Stimulated activated CD8-positive, alpha-beta memory T cell treated with anti-CD3 and anti-CD28 coated beads, Interleukin-7, amount 100 ng/mL, for 4 hours (primary cell): ENCODE measurements at regions not wholly inside any gene's neighbourhood (a gene's known extent, or its start where the extent isn't known, plus 50 kb on each side); places are given as distances from the start of the nearest gene placed in this dataset.

Experiments
- DNase-seq, 2 donors: peaks; one replicate each; pipeline ENCODE4 v3.0.0-alpha.2; 2020; ENCODE audit warnings: low read depth in 2 of 2

DNA sequence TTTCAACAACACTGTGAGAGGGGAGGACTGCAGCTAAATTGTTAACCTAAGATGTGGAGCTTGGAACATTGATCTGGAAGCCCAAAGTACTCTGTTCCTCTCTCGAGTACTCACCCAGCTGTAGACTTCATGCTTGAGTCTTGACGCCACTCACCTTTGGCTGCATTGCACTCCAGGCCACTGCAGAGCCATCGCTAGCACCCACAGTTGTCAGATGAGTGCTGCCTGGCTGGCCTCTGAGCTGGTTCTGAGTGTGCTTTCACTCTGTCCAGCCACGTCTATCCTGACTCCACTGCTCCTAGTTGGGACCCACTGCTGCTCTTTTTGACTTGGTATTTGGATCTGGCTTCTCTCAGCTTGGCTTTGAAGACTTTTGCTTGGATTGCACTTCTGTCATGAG lies 552.1 kb downstream of the DCDC2C start:
- no peak for DNase-seq

DNA sequence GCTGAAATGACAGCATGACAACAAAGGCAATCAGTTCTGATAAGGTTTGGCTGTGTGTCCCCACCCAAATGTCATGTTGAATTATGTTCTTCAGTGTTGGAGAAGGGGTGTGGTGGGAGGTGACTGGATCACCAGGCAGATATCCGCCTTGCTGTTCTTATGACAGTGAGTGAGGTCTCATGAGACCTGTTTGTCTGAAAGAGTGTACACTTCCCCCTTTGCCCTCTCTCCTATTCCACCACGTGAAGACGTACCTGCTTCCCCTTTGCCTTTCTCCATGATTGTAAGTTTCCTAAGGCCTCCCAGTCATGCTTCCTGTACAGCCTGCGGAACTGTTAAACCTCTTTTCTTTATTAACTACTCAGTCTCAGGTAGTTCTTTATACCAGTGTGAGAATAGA lies 553.0 kb downstream of the DCDC2C start:
- no peak for DNase-seq

DNA sequence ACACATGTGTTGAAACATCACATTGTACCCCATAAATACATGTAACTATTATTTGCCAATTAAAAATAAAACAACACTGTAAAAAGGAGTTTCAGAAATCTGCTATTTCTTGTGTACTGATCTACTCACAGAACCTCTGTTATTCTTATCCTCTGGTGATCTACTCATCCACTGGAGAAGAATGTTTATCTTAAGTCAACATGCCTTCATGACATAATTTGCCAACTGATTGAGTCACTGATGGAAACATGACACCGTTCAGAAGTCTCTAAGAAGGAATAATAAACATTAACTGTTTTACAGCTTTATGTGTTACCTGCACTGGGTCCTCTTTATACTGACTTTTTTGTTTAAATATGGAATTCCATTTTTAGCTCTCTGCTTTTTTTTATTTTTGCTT lies 555.2 kb downstream of the DCDC2C start:
- DNase-seq: no peak

DNA sequence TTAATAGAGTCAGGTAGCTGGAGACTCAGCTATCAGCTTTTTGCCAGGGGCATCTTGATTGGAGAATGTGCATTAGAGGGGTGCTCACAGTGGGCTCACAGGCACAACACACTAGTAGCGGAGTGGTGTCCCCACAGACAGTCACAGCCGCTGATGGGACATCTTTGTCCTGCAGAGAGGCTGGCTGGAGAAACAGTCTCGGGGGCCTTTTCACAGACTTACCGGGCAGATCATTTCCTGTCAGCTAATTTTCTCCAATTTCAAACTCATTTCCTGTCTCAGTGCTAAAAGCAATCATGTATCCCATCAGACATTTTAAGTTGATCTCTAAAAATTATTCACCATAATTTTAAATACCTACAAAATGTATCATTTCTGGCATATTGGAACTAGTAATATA lies 562.6 kb downstream of the DCDC2C start:
- no peak for DNase-seq

DNA sequence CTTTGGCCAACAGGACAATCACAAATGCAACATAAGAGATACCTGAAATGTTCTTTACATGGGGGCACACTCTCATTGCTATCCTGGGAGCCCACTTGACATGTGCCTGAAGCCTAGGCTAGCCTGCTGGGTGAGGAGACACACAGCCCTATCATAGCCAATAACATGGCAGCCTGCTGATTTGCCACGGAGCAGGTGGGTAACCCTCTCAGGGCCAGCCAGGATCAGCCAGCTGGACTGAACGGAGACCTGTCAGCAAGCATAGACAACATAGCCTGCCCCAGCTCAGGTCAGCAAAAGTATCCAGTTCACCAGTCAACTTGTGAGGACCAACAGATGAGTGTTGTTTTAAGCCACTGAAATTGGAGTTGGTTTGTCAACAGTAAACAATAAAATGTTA lies 566.5 kb downstream of the DCDC2C start:
- no peak for DNase-seq

DNA sequence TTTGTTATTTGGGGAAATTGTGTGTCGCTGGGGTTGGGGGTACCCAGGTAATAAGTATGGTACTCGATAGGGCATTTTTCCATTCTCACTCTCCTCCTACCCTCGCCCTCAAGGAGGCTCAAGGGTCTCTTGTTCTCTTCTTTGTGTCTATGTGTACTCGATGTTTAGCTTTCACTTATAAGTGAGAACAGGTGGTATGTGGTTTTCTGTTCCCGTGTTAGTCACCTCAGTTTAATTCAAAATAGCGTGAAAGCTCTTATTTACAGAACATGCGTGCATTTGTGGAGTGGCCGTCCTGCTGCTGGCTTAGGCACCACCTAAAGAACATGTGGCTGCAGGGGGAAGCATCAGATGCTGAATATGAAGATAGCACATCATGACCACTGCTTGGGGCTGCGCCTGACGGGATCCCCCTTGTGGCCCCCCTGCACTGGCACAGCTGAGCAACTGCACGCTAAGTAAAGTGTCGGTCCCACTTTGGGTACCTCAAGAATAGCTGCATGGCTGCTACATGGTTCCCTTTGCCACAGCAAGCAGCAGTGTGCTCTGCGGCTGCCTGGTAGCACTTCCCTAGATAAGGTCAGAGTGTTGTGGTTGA lies 569.0 kb downstream of the DCDC2C start:
- DNase-seq: no peak

DNA sequence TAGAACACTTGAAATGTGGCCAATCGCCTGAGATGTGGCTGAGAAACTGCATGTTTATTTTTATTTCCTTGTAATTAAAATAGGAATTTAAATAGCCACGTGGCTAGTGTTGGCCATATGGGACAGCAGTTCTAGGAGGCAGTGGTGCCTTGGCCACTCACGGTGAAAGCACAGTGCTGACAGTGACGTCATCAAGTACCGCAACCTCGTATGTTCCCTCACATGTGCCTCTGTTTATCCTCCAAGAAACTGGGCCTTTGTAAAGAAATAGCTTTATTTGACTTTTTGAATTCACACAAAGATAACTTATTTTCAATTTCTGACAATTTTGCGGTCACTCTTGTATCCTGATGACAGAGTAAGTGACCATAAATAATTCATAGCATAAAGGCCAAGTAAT lies 575.0 kb downstream of the DCDC2C start:
- no peak for DNase-seq

DNA sequence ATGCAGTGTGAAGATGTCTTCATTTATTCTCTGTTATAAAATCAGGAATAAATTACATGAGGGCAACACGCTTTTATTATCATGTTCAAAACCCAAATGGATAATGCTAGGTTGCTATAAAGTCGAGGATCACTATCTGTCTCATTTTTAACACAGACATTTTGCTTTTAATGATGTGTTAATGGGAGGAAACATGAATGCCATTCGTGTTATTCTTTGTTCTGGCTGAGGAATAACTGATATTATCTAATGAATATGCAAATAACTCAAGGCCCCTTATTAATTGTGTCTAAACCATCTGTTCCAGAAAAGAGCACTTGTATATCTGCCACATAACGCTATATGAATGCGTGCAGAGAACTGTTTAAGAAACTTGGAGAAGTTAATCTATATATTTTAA lies 576.1 kb downstream of the DCDC2C start:
- no peak for DNase-seq

DNA sequence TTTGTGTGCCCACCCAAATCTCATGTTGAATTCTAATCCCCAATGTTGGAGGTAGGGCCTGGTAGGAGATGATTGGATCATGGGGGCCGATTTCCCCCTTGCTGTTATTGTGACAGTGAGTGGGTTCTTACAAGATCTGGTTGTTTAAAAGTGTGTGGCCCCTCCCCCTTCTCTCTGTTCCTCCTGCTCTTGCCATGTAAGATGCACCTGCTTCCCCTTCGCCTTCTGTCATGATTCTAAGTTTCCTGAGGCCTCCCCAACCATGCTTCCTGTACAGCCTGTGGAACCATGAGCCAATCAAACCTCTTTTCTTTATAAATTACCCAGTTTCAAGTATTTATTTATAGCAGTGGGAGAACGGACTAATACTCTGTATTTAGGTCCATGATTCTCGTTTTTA lies 588.1 kb downstream of the DCDC2C start:
- no peak for DNase-seq

DNA sequence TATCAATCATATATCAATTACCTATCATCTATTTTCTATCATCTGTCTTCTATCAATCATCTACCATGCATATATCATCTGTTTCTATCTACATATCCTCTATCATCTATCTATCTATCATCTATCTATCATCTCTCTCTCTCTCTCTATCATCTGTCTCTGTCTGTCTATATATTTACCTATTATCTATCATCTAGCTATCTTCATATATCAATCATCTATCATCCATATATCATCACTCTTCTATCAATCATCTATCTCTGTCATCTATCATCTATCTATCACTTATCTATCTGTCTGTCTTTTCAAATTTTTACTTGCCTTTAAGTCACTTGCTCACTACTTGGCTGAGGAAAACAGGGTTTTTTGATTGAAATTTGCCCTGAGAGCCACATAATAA lies 592.3 kb downstream of the DCDC2C start:
- DNase-seq: no peak

DNA sequence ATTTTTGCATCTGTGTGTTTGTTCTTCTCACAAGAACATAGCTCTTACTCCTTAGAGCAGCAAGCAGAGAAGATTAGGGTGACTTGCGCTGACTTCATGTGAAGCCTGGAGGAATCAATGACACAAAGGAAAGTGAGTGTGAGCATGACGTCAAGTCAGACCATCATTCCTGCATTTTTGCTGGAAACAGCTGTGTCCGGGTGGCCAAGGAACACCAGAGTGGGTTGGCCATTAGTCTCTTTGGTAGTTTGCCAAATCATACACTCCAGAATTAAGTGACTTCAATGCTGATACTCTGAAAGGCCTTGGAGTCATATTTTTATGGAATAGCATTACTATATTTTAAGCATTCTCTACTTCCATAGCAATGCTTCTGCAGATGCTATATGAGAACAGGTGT lies 597.2 kb downstream of the DCDC2C start:
- no peak for DNase-seq

DNA sequence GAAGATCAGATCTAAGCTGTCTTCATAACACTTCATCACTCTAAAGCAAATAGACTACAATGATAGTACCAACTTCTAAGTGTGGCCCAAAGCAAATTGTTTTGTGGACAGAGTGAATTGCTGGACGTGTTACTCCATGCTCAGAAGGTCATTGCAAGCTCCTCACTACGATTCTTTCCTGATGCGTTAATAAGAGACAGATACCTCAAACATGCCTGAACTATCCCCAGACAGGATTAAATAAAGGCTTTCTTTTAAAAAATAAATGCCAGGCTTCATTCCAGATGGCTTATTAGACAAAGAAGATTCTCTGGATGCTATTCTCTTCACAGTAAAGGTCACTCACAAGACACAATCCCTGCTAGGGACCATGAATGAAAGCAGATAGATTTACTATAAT lies 621.2 kb downstream of the DCDC2C start:
- DNase-seq: no peak

DNA sequence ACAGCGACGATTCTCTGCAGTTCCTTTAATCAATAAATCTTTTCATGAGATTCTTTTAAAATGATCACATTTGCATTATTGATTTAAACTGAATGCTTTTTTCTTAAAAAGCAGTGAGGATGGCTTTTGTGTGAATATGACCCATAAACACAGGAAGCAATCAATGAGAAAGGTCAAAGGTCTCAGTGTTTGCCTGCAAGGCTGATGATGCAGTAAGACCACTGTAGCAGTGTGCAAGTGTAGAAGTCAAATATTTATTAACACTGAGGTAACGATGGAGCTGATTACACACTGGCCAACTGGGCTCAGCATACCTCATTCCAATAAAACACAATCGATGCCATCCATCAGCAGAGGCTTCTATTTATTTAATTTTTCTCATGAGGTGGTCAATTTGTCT lies 633.5 kb downstream of the DCDC2C start:
- DNase-seq: no peak

DNA sequence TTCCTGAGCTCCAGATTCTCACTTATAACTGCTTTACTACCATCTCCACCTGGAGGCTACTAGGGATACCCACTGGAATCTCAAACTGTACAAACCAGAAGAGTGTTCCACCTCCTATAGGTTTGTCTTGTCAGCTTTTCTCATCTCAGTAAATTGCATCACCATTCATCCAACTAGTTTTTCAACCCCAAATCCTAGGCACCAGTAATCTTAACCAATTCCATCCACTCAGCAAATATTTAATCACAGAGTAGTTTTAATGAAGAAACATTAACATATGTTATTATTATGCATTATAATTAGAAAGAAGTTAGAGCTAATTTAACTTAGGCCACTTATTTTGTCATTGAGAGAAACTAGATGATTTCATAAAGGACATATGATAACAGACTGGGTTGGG lies 635.0 kb downstream of the DCDC2C start:
- DNase-seq: no peak

DNA sequence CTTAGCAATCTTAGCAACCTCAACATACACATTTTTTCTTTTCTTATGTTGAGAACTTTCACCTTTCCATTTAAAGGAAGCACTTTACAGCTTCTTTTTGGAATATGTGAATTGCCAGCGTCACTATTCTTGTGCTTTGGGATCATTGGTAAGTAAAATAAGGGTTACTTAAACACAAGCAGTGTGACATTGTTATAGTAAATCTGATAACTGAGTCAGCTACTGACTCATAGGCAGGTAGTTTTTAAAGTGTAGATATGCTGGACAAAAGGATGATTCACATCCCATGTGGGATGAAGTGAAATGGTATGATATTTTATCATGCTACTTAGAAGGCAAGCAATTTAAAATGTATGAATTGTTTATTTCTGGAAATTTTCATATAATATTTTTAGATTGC lies 637.2 kb downstream of the DCDC2C start:
- DNase-seq: no peak

DNA sequence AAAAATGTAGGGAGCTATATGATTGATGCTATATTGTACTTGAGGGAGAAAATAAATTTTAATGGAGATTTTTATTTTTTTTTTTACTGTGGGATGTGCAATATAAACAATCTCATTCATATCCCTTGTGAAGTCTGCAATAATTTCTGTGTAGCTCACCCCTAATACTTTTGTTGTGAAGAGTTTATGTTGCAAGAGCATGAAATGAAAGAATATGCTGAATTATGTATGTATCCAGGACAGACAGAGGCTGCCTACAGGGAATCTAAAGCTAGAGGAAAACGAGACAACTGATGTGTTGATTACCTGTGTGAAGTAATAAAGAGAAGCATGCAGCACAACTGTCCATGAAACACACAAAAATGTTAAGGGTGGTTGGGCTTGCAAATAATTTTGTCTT lies 643.3 kb downstream of the DCDC2C start:
- no peak for DNase-seq

DNA sequence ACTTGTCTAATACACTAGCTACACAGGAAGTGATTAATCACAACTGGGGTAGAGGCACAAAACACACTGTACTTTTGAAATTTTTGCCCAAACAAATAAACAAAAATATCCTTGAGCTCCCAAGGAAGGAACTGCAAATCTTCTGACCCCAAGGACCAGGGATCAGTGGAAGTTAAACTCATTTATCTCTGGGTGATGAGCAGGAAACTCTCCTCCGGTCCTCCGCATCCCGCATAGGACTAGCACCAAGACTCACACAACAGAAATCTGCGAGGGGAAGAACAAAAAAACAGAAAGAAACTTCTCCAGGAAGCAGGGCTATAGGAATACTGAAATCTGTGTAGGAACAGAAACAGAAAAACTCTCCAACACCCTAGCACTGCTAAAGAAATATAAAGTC lies 650.3 kb downstream of the DCDC2C start:
- no peak for DNase-seq

DNA sequence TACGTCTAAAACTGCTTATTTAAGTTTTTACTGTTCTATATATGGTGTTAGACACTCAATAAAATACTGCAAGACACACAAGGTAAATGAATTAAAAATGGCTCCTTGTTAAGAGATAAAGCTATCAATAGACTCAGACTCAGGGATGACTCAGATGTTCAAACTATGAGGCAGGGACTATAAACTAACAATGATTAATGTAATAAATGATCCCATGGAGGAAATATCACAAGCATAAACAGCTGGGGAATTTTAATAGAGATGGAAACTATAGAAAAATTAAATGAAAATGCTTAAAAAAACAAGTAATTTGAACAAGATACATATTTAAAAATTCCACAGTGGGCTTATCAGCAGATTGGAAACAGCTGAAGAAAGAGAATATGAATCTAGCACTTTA lies 650.8 kb downstream of the DCDC2C start:
- no peak for DNase-seq

DNA sequence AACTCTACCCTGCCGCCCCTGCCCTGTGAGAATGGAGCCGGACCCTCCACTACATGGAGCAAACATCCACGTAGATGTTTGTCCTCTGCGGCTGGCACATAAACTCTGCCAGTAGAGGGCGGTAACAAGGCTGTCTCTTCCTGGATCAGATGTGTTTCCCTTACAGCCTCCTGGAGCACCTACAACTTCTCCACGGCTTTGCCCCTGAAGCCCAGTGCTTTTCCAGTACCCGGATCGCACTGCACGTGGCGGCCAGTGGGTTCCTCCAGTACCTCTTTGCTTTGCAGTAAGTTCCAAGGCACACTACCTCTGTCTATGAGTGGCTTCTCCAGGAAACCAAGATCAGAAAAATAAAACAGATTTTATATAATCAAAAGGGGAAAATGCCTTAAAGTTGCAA lies 651.3 kb downstream of the DCDC2C start:
- DNase-seq: no peak

DNA sequence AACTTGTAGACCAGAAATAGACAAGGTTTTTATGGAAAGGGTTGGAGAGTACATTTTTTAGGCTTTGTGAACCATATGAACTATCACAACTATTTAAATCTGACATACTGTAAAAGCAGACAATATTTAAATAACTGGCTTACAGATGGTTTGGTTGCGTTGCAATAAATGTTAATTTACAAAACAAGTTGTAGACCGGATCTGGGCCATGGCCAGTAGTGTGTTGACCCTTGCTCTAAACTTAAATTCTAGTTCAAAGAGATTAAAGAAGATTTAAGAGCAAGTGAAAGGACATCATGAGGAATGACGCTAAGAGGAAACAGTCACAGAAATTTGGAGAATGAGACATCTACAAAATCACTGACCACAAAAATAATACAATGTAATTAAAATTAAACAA lies 652.7 kb downstream of the DCDC2C start:
- no peak for DNase-seq

DNA sequence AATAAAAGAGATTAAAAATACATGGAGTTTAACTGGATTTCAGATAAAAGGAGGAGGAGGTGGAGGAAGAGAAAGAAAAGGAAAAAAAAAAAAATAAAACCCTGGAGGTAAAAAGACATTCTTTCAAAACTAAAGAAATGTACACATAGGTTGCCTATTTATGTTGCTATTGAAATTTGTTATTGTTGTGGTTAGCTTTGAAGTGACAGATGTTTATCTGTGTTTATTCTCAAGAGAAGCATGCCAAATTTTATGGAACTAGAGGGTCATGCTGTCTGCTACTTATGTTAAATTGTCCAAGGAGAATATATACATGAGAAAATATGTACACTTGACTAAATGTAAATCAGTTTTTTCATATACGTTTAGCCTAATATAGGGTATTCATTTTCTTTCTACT lies 653.2 kb downstream of the DCDC2C start:
- DNase-seq: no peak

DNA sequence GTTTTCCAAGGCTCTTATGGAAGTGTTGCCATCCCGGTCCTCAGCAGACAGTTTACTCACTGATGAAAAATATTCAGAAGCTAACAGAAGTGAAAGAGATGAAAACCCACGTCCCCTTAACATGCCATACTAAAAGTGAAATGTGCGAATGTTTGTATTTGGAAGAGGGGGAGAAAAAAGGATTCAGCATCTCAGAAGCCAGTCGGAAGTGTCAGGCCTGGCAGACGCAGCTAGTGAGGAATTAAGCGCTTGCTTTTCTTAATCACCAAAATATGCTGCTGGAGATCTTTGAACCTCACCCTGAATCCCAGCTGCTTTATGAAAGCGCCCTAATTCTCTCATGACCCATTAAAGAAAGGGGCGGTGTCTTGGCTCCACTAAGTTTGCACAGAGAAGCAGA lies 653.7 kb downstream of the DCDC2C start:
- no peak for DNase-seq

DNA sequence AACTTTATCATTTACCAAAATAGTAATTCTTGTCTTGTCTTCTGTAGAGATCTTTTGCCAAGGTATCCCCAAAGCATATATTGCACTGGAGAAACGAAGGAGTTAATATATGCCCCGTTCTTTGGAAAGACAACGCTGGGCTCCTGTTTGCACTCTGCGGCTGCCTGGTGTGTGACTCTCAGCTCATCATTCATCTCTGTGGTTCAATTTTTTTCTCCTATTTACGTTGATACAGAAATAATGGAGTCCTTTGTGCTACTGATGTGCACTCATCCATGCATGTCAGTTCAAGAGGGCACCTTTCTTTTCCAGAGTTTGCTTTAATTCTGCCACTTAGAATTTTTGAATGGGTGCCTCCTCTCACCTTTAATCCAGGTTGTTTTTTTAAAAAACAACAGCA lies 655.5 kb downstream of the DCDC2C start:
- DNase-seq: no peak

DNA sequence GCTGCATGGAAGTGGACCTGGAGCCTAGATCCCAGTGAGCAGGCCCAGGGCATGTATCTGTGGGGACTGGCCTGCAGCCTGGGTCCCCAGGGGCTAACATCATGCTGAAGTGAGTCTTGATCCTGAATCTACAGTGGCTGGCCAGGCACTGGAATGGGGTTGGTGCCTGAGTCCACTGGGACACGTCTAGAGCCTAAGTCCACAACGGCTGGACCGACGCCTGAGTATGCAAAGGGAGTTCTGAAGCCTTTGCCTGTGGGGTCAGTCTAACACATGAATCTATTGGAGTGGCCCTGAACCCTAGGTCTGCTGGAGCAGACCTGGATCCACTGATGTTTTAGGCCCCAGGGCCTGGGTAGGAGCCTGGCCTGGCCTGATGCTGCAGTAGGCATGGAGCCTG lies 665.5 kb downstream of the DCDC2C start:
- DNase-seq: no peak
